ENCODE measurements at regions not wholly inside any gene's neighbourhood (a gene's known extent, or its start where the extent isn't known, plus 50 kb on each side); places are given as distances from the start of the nearest gene placed in this dataset.

- DNase-seq, result no peak
These were observed 307.5 kb downstream of the DHX35 start for GRCh38 chr20:39269493-39270217.

DNA sequence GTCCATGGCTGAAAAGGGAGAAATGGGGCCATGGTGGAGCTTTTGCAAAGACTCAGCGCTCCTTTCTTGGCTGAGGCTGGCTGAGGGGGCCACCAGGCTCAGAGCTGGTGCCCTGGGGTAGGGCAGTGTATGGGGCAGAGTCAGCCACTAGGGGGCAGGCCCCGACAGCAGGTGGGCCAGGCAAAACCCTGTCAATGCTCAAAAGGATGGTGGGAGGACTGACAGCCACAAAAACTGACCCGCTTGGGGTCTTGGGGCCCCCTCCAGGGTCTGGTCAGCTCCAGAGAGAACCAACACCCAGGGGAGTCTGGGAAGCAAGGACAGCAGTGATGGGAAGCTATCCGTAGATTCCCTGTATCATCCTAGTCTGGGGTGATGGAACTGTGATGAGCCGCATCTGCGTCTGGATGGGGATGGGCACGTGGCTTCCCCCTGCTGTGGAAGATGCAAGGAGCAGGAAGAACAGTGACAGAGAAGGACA is 306.9 kb downstream of the DHX35 start:
- DNase-seq, result no peak

GRCh38 chr20:39268491-39268951 is 306.4 kb downstream of the DHX35 start:
- DNase-seq, result no peak

DNA sequence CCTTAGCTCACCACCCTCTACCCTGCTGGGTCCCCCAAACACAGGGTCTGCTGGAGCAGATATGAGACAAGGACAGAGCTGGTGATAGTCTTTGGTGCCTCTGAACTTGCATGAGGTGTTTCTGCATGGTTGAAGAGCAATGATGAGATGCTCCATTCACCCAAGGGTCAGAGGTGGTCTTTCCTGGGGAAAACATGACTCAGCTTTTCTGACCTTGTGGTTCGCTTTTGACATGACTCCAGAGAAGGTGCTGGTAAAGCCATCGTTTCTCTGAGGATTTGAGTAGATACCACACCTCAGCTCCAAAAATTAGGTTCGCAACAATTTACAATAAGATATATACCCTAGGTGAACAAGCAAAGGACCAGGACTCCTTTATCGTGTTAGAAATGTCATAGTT is 304.8 kb downstream of the DHX35 start:
- no peak for DNase-seq

- DNase-seq, result peak; percentile 57
These were observed 302.5 kb downstream of the DHX35 start for GRCh38 chr20:39264506-39265172.

DNA sequence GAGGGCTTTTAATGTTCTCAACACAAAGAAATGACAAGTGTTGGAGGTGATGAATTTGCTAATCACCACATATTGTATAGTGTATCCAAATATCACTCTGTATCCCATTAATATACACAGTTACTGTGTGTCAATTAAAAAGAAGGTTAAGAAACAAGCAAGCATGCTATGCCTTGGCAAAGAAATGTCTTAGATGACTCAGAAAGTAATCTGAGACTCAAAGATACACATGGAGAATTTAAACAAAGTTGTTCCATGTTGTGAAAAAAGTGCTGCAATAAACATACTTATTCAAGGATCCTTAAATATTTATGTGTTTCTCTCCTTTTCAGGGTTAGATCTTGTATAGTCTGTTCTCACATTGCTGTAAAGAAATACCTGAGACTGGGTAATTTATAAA is 300.9 kb downstream of the DHX35 start:
- DNase-seq, result no peak

DNA sequence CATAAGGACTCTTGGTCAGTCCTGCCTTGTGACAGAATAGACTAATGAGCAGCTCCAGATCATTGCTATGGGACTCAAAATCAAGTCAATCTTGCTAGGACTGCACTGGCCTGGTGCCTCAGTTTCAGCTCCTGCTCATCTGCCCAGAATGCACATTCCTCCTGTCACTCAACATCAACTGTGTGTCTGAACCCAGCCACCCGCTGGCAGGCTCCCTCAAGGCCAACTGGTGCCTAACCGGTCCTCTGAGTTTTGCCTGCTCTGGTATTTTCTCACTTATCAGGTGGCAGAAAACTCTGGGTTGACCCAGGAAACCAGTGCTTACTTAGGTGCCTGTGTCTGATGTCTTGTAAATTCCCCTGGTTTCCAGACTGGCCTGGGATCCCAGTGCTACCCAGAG is 297.7 kb downstream of the DHX35 start:
- no peak for DNase-seq

- no peak for DNase-seq
These were observed 297.1 kb downstream of the DHX35 start for GRCh38 chr20:39259010-39259803.

GRCh38 chr20:39258253-39258652 is 296.1 kb downstream of the DHX35 start:
- no peak for DNase-seq

DNA sequence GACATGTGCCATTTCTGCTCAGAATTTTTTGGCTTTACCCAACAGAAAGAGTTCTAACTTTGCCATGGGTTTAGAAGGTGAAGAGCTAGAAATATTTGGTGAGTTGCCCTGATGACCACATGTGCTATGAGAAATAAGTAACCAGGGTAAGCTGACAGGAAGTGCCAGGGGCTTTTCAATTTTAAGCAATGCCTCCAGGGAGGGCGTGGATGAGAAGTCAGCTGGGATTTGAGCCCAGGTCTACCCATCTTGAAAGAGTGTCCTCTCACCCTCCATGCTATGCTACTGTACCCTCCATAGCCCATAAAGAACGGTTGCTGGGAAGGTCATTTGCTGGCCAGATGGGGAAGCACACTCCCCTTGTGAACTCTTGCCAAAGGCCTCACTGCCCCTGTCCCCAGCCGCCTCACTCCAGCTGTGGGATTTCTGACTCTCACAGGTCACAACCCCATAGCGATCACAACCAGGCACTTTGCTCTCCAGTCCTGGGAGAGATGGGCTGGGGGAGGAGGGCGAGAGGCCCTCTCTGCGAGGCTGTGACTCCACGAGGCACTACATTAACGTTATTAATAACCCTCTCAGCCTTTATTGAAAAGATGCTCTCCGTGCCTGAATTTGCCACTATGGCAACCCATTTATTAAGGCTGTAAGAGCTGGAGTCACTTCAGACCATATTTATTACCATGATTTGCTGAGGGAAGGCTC is 291.1 kb downstream of the DHX35 start:
- no peak for DNase-seq

GRCh38 chr20:39252035-39252434 is 289.9 kb downstream of the DHX35 start:
- DNase-seq, result no peak

GRCh38 chr20:39249798-39250197 is 287.7 kb downstream of the DHX35 start:
- DNase-seq, result no peak

- no peak for DNase-seq
These were observed 286.8 kb downstream of the DHX35 start for GRCh38 chr20:39248862-39249485.

DNA sequence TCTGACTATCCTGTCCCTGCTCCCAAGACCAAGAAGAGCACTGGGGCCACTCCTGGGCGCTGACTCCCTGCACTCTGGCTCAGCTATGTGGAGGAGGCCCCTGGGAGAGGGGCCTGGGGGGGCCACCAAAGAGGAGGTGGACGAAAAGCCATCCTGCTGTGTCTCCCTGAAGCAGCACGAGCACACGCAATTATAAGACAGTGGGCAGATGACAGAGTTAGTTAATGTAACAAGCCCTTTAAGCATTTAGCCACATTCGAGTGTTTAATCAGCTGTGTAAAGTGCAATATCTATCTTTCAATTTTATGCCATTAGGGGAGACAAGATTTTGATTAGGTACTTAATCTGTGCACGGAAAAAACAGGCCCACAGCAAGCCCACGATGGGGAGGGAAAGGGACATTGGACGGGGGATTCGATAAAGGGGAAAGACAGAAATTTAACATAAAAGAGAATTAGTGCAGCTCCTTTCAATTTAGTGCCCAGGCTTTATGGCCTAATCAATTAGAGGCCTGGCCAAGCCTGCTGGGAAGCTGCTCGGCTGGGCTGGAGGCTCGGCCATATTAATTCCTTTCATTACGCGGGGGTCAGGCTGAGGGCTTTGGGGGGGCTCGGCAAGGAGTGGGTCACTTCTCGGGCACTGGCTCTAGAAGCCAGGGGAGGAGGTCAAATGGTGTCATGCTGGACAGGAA is 286.2 kb downstream of the DHX35 start:
- no peak for DNase-seq

GRCh38 chr20:39246436-39246835 is 284.3 kb downstream of the DHX35 start:
- no peak for DNase-seq

- no peak for DNase-seq
These were observed 283.7 kb downstream of the DHX35 start for GRCh38 chr20:39245685-39246311.

DNA sequence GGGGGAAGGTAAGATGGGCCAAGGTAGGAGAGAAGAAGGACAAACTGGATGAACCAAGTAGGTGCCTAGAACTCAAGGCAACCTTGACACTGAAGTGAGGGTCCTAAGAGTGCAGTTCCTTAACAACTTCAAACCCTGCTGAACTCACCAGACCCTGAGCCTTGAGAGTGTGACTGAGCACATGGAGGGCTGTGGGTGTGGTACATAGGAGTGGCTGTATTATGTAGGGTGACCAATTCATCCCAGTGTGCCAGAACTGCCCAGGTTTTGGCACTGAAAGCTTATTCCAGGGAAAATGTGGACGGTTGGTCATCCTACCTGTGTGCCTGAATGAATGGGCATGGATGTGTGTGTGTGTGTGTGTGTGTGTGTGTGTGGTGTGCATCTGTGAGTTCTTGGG is 281.8 kb downstream of the DHX35 start:
- DNase-seq, result no peak

DNA sequence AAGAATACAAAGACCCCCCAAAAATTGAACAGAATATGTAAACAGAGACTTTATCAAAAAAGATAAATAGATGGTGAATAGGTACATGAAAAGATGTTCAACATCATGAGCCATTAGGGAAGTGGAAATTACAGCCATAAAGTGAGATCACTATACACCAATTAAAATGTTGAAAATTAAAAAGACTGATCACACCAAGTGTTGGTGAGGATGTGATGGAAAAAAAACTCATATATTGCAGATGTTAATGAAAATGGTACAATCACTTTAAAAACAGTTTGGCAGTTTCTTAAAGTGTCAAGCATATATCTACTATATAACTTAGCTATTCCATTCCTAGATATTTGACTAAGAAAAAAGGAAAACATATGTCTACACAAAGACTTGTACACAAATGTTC is 280.5 kb downstream of the DHX35 start:
- DNase-seq, result no peak

DNA sequence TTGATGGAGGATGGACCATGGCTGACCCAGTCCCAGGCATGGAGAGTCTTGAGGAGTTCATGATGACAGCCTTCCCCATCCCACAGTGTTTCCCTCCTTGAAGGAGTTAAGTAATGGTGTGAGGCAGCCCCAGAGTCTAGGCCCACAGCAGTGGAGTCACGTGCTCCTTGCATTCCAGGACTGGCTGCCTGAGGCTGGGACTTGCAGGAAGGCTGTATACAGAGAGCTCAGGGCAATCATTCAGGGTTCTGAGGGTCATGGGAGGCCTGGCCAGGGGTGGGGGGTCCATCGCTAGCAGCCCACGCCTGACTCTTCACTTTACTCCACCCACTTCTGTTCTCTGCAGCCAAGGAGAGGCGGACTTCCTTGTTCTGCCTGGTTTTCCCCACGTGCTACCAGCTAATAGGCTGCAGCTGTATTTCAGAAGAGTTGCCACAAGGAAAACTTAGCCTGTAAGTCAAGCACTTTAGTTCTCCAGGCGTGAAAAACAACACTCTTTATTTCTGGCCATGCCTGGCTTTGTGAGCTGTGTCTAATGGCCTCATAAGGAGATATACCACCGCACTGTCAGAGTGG is 272.5 kb downstream of the DHX35 start:
- no peak for DNase-seq

- DNase-seq, result no peak
These were observed 271.6 kb downstream of the DHX35 start for GRCh38 chr20:39233755-39234154.

DNA sequence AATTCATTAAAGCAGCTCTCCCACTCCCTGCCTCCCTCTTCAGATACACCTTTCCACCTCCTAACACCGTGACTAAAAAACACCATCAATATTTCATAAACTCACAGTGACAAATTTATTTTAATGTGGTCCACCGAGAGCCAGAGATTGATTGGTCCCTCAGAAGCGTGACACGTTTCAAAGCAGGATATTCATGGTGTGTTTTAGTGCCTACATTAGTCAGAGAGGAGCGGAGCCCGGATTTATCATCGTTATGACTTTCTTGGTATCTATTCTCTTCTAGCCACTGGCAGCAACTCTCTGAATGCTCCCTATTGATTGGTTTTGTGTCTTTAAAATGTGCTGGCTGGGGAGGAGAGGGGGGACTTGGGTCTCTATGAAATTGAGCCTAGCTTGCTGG is 265.3 kb downstream of the DHX35 start:
- DNase-seq, result no peak

Data from GOT3 (cell line).